H7 (cell line): ENCODE measurements at regions not wholly inside any gene's neighbourhood (a gene's known extent, or its start where the extent isn't known, plus 50 kb on each side); places are given as distances from the start of the nearest gene placed in this dataset.
A peak's percentile ranks its signal among the peaks of the same experiment; 100 is the strongest.

ENCODE experiments used
- DNase-seq: peaks from one replicate; pipeline ENCODE4 v3.0.0; 2012
- H3K27me3 ChIP-seq: 2 replicates; pipeline ENCODE4 v1.6.0; 2011; ENCODE audit warnings: mild to moderate bottlenecking, low read length; ENCODE audit not compliant: control insufficient read depth, insufficient read depth
- H3K36me3 ChIP-seq: replicated peaks from 2 replicates; pipeline ENCODE4 v1.5.1; 2011; ENCODE audit warnings: low read length; ENCODE audit not compliant: control insufficient read depth, insufficient read depth
- H3K4me3 ChIP-seq: 2 replicates; pipeline ENCODE4 v1.5.1; 2011; ENCODE audit warnings: low read depth, mild to moderate bottlenecking, control low read depth, low read length, moderate library complexity; ENCODE audit not compliant: insufficient read depth

- no peak for DNase-seq
- H3K4me3 ChIP-seq = no peak overlapping the region
- no peaks in the 10 kb centered on the region for H3K36me3 ChIP-seq
- H3K27me3 ChIP-seq = no peaks in the 10 kb centered on the region
Observed at GRCh38 chr3:459311-459670, 262.7 kb downstream of the CHL1 start.

GRCh38 chr3:461006-461405 is 264.4 kb downstream of the CHL1 start:
- no peak for DNase-seq
- Histone ChIP-seq H3K27me3 (no peaks in the 10 kb centered on the region), H3K4me3 (no peak overlapping the region), H3K36me3 (no peaks in the 10 kb centered on the region)

GRCh38 chr3:462851-463250 is 266.3 kb downstream of the CHL1 start:
- no peaks in the 10 kb centered on the region for H3K27me3 ChIP-seq
- H3K36me3 ChIP-seq = no peaks in the 10 kb centered on the region
- no peak for DNase-seq
- H3K4me3 ChIP-seq = no peak overlapping the region

GRCh38 chr3:463252-464192 is 267.0 kb downstream of the CHL1 start:
- DNase-seq = no peak
- Histone ChIP-seq H3K4me3 (no peak overlapping the region), H3K27me3 (no peaks in the 10 kb centered on the region), H3K36me3 (no peaks in the 10 kb centered on the region)

- H3K4me3 ChIP-seq = no peak overlapping the region
- no peaks in the 10 kb centered on the region for H3K27me3 ChIP-seq
- no peaks in the 10 kb centered on the region for H3K36me3 ChIP-seq
- no peak for DNase-seq
Observed at GRCh38 chr3:464255-464654, 267.7 kb downstream of the CHL1 start.

GRCh38 chr3:468172-468571 is 271.6 kb downstream of the CHL1 start:
- peak; percentile 28 for DNase-seq
- H3K4me3 ChIP-seq = no peak overlapping the region
- no peaks in the 10 kb centered on the region for H3K36me3 ChIP-seq
- H3K27me3 ChIP-seq = no peaks in the 10 kb centered on the region

GRCh38 chr3:473033-473800 is 276.7 kb downstream of the CHL1 start:
- Histone ChIP-seq H3K4me3 (no peak overlapping the region), H3K36me3 (no peaks in the 10 kb centered on the region), H3K27me3 (no peaks in the 10 kb centered on the region)
- DNase-seq = no peak

GRCh38 chr3:474828-475227 is 278.3 kb downstream of the CHL1 start:
- H3K4me3 ChIP-seq = no peak overlapping the region
- no peak for DNase-seq
- H3K36me3 ChIP-seq = no peaks in the 10 kb centered on the region
- no peaks in the 10 kb centered on the region for H3K27me3 ChIP-seq

- no peak for DNase-seq
- Histone ChIP-seq H3K36me3 (no peaks in the 10 kb centered on the region), H3K27me3 (no peaks in the 10 kb centered on the region), H3K4me3 (no peak overlapping the region)
Observed at GRCh38 chr3:480070-480469, 283.5 kb downstream of the CHL1 start.

- H3K36me3 ChIP-seq = no peaks in the 10 kb centered on the region
- DNase-seq = no peak
- H3K4me3 ChIP-seq = no peak overlapping the region
- no peaks in the 10 kb centered on the region for H3K27me3 ChIP-seq
Observed at GRCh38 chr3:481111-481510, 284.5 kb downstream of the CHL1 start.

- Histone ChIP-seq H3K27me3 (no peaks in the 10 kb centered on the region), H3K36me3 (no peaks in the 10 kb centered on the region), H3K4me3 (no peak overlapping the region)
- DNase-seq = peak; percentile 39
Observed at GRCh38 chr3:481680-482079, 285.1 kb downstream of the CHL1 start.

GRCh38 chr3:482479-482878 is 285.9 kb downstream of the CHL1 start:
- Histone ChIP-seq H3K4me3 (no peak overlapping the region), H3K27me3 (no peaks in the 10 kb centered on the region), H3K36me3 (no peaks in the 10 kb centered on the region)
- no peak for DNase-seq

GRCh38 chr3:484341-484740 is 287.8 kb downstream of the CHL1 start:
- H3K4me3 ChIP-seq = no peak overlapping the region
- no peak for DNase-seq
- H3K27me3 ChIP-seq = no peaks in the 10 kb centered on the region
- no peaks in the 10 kb centered on the region for H3K36me3 ChIP-seq

GRCh38 chr3:487614-488013 is 291.1 kb downstream of the CHL1 start:
- no peak for DNase-seq
- H3K36me3 ChIP-seq = no peaks in the 10 kb centered on the region
- no peak overlapping the region for H3K4me3 ChIP-seq
- H3K27me3 ChIP-seq = no peaks in the 10 kb centered on the region
